ENCODE measurements at regions not wholly inside any gene's neighbourhood (a gene's known extent, or its start where the extent isn't known, plus 50 kb on each side); places are given as distances from the start of the nearest gene placed in this dataset.

DNA sequence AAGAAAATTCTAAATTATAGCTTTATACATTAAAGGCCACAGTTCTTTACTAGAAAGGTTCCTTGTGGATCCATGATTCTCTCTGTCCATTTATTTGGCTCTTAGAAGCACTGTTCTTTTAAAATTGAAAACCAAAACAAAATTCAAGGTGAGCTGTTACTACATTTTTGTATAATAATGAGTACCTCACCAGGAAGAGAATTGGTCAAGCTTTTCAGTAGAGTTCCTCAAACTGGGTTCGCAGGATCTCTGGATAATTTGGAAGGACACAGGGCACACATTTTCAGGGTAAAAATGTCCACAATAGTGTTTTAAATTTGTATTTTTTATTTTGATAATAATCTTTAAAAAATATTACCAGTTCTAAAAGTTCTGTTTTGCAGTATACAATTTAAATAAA lies 93.0 kb downstream of the PPP1R3A start:
- ChIA-PET POLR2A (ENCODE audit: low non-redundant PET) (no interaction called here), CTCF (interaction anchor here (0.7 kb wide), 1 partner anchor 1593 kb away, joined by 3 read pairs; no protein-coding TSS in a partner anchor)
- TF ChIP-seq CTCF (conservative IDR thresholded peaks at IDR 0.05; ENCODE audit: low read depth), result no peak
- no peak for DNase-seq (ENCODE audit: low spot score)
- H3K27ac ChIP-seq, result no peak overlapping the region

GRCh38 chr7:113824117-113824823 lies 94.5 kb downstream of the PPP1R3A start:
- TF ChIP-seq CTCF (conservative IDR thresholded peaks at IDR 0.05; ENCODE audit: low read depth), result no peak
- POLR2A ChIA-PET (ENCODE audit: low non-redundant PET), result no interaction called here
- DNase-seq (ENCODE audit: low spot score), result no peak
- no peak overlapping the region for H3K27ac ChIP-seq
- CTCF ChIA-PET, result no interaction called here

DNA sequence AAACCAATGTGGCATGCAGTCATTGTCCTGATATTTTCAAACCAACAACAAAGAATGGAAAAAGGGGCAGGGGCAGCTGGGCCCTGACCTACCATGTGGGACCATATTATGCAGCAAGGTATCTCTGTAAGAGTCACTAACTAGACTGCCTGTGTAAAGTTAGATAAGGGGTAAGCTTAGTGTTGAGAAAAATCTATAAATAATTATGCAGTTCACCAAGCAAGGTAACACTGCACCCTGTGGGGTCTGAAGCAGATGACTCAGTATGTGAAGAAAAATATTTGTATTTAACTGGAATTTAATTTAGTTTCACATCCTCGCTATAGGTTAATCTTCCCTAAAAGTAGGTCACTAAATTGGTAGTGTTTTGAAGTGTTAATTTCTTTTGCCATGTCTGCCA lies 99.3 kb downstream of the PPP1R3A start:
- ChIA-PET CTCF (no interaction called here), POLR2A (ENCODE audit: low non-redundant PET) (no interaction called here)
- no peak for DNase-seq (ENCODE audit: low spot score)
- no peak overlapping the region for H3K27ac ChIP-seq
- TF ChIP-seq CTCF (conservative IDR thresholded peaks at IDR 0.05; ENCODE audit: low read depth), result no peak

- CTCF ChIA-PET, result no interaction called here
- H3K27ac ChIP-seq, result no peak overlapping the region
- POLR2A ChIA-PET (ENCODE audit: low non-redundant PET), result no interaction called here
- no peak for DNase-seq (ENCODE audit: low spot score)
- no peak for TF ChIP-seq CTCF (conservative IDR thresholded peaks at IDR 0.05; ENCODE audit: low read depth)
Measured at GRCh38 chr7:113816639-113817038, 102.2 kb downstream of the PPP1R3A start.

DNA sequence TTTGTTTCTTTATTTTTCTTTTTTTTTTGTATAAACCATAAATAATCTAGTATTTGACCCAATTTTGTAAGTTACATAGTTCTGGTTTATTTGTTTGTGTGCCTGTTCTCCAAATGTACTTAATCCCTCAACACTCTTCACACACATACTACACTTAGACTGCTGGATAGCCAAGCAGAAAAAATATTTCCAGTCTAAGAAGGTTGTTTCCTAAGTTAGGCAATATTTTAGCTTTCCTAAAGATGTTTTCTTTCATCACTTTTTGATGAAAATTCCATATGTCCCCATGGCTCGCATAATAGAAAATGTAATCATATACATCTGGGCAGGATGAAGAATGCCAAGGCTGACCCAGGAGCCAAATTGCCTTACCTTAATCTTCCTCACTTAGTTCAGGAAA lies 105.3 kb downstream of the PPP1R3A start:
- POLR2A ChIA-PET (ENCODE audit: low non-redundant PET), result no interaction called here
- CTCF ChIA-PET, result interaction anchor here (0.6 kb wide), 1 partner anchor 379 kb away, joined by 3 read pairs; no protein-coding TSS in a partner anchor
- no peak for TF ChIP-seq CTCF (conservative IDR thresholded peaks at IDR 0.05; ENCODE audit: low read depth)
- DNase-seq (ENCODE audit: low spot score), result no peak
- no peak overlapping the region for H3K27ac ChIP-seq

DNA sequence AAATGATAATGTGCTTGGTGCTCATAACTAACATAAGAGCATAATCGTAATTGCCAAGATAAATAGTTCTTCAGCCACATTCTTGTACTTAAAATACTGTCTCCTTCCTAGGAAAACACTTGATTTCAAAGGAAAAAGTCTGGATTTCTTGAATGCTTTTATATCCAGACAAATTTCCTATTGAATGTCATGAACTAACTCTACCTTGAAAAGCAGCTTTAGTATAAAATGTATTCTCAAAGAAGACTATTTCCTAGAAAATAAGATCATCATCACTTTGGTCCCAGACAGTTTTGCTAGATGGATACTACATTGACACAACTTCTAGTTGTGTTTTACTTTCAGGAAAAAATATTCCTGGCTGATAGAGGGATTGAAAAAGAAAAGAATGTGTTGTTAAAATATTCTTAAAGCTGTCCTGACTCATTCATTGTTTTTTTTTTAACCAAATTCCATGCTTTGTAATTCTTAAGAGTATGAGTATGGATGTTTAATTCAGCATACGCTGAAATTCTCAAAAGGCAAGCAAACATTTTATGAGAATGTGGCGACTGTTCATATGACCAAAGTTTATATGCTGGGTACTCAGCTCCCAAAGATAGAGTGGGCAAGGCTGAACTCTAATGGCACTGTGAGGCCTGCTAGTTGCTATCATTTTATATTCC lies 106.1 kb downstream of the PPP1R3A start:
- ChIA-PET POLR2A (ENCODE audit: low non-redundant PET) (no interaction called here), CTCF (interaction anchor here (1.1 kb wide), 1 partner anchor 38 kb away, joined by 3 read pairs; no protein-coding TSS in a partner anchor)
- TF ChIP-seq CTCF (conservative IDR thresholded peaks at IDR 0.05; ENCODE audit: low read depth), result no peak
- no peak overlapping the region for H3K27ac ChIP-seq
- DNase-seq (ENCODE audit: low spot score), result no peak

Measured in RWPE1 (cell line).